ENCODE measurements at regions not wholly inside any gene's neighbourhood (a gene's known extent, or its start where the extent isn't known, plus 50 kb on each side); places are given as distances from the start of the nearest gene placed in this dataset.

DNA sequence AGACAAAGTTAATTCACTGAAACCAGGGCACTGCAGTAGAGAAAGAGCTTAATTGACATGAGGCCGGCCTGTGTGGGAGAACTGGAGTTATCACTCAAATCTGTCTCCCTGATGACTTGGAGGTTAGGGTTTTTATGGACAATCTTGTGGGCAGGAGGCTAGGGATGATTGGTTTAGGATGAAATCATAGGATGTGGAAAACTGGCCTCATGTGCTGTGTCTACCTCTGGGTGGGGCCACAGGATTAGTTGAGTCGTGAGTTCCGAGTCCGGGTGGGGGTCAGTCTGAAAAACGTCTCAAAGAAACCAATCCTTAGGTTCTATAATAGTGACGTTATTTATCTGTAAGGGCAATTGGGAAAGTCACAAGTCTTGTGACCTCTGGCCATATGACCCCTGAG lies 68.1 kb downstream of the UCHL1 start:
- DNase-seq (no peak), ATAC-seq (no peak)
- intact Hi-C loops (cut with DNase I): no loop called here
- 77 to 96% (median 82%) methylated on average over 6 of the region's 6 CpGs for WGBS, 4 donors
- no peaks in the 10 kb centered on the region for H3K27me3 ChIP-seq
- no peaks in the 10 kb centered on the region for H3K36me3 ChIP-seq
- H3K4me1 ChIP-seq: peaks cover 0 to 8% (median 0%) of the 10 kb centered on the region in 12 donors
- no peak for TF ChIP-seq POLR2A (IDR thresholded peaks at IDR 0.05)
- TF ChIP-seq, protein P1, sequence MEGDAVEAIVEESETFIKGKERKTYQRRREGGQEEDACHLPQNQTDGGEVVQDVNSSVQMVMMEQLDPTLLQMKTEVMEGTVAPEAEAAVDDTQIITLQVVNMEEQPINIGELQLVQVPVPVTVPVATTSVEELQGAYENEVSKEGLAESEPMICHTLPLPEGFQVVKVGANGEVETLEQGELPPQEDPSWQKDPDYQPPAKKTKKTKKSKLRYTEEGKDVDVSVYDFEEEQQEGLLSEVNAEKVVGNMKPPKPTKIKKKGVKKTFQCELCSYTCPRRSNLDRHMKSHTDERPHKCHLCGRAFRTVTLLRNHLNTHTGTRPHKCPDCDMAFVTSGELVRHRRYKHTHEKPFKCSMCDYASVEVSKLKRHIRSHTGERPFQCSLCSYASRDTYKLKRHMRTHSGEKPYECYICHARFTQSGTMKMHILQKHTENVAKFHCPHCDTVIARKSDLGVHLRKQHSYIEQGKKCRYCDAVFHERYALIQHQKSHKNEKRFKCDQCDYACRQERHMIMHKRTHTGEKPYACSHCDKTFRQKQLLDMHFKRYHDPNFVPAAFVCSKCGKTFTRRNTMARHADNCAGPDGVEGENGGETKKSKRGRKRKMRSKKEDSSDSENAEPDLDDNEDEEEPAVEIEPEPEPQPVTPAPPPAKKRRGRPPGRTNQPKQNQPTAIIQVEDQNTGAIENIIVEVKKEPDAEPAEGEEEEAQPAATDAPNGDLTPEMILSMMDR (IDR thresholded peaks at IDR 0.05): no peak
- no peak overlapping the region for H3K27ac ChIP-seq
- H3K9me3 ChIP-seq: peaks cover 0 to 9% (median 0%) of the 10 kb centered on the region in 12 donors
- no peak overlapping the region for H3K4me3 ChIP-seq

DNA sequence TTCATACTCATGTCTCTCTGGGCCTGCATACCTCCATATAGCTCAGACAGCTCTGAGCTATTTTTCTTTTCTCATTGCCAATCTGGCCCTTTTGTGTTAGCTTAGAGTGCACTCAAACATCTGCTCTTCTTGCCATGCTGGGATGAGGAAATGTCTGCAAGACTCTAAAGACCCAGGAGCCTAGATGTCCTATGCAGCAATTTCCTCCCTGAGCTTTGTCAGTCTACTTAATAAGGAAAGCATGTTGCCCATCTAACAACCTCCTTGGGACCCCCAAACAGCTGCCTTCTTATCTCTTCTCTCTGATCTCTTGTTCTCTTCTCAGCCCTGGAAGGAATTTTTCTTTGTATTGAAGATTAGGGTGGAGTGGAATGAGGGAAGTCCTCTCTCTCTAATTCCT lies 69.2 kb downstream of the UCHL1 start:
- peaks cover 0 to 9% (median 0%) of the 10 kb centered on the region in 12 donors for H3K9me3 ChIP-seq
- H3K36me3 ChIP-seq: no peaks in the 10 kb centered on the region
- no peak overlapping the region for H3K4me3 ChIP-seq
- H3K27me3 ChIP-seq: no peaks in the 10 kb centered on the region
- ATAC-seq (no peak), DNase-seq (no peak)
- TF ChIP-seq POLR2A (IDR thresholded peaks at IDR 0.05): no peak
- TF ChIP-seq, protein P1 (IDR thresholded peaks at IDR 0.05): no peak
- intact Hi-C loops (cut with DNase I): no loop called here
- H3K4me1 ChIP-seq: peaks cover 0 to 8% (median 0%) of the 10 kb centered on the region in 12 donors
- no peak overlapping the region for H3K27ac ChIP-seq

DNA sequence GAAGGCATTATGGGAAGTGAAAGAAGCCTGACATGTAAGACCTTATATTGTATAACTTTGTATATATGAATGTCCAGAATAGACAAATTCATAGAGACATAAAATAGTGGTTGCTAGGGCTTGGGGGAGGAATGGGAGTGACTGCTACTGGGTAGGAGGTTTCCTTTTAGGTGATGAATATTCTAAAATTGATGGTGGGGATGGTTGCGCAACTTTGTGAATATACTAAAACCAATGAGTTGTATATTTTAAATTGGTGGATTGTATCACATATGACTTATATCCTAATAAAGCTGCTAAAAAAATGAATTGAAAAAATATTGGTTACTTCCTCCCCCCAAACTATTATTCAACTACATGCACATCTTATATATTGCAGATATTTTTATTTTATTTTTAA lies 70.0 kb downstream of the UCHL1 start:
- WGBS, 4 donors: 95 to 100% (median 99%) methylated on average over 1 of the region's 1 CpG
- Histone ChIP-seq H3K36me3 (no peaks in the 10 kb centered on the region), H3K27me3 (no peaks in the 10 kb centered on the region), H3K4me3 (no peak overlapping the region), H3K27ac (no peak overlapping the region), H3K9me3 (peaks cover 0 to under 1% (median 0%) of the 10 kb centered on the region in 12 donors), H3K4me1 (peaks cover 0 to 8% (median 0%) of the 10 kb centered on the region in 12 donors)
- ATAC-seq (no peak), DNase-seq (no peak)
- intact Hi-C loops (cut with DNase I): no loop called here
- TF ChIP-seq POLR2A (IDR thresholded peaks at IDR 0.05): no peak
- TF ChIP-seq, protein P1 (IDR thresholded peaks at IDR 0.05): no peak

DNA sequence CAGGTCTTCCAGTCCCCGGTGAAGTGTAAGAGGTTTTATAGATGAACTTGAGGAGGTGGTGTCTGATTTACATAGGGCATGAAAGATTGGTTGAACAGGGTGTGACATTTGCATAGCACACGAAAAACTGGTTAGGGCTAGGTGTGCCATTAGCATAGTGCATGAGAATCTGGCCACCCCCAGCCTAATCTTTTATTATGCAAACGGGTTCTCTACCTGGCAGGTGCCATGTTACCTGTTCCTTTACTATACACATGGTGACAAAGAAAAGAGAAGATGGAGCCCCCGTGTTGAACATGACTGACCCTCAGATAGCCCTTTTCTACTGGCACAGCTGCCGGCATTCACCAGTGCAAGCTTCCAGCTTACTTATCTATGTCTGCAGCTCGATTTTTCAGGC lies 71.0 kb downstream of the UCHL1 start:
- no peak for DNase-seq
- Histone ChIP-seq H3K27ac (no peak overlapping the region), H3K27me3 (no peaks in the 10 kb centered on the region), H3K36me3 (no peaks in the 10 kb centered on the region), H3K4me1 (peaks cover 0 to 8% (median 0%) of the 10 kb centered on the region in 12 donors), H3K9me3 (no peaks in the 10 kb centered on the region), H3K4me3 (no peak overlapping the region)
- no peak for ATAC-seq
- 62 to 77% (median 72%) methylated on average over 6 of the region's 6 CpGs for WGBS, 4 donors
- TF ChIP-seq POLR2A (IDR thresholded peaks at IDR 0.05): no peak
- TF ChIP-seq, protein P1 (IDR thresholded peaks at IDR 0.05): no peak
- intact Hi-C loops (cut with DNase I): no loop called here

All from heart left ventricle (tissue), 16 donors.